ENCODE measurements at regions not wholly inside any gene's neighbourhood (a gene's known extent, or its start where the extent isn't known, plus 50 kb on each side); places are given as distances from the start of the nearest gene placed in this dataset.

DNA sequence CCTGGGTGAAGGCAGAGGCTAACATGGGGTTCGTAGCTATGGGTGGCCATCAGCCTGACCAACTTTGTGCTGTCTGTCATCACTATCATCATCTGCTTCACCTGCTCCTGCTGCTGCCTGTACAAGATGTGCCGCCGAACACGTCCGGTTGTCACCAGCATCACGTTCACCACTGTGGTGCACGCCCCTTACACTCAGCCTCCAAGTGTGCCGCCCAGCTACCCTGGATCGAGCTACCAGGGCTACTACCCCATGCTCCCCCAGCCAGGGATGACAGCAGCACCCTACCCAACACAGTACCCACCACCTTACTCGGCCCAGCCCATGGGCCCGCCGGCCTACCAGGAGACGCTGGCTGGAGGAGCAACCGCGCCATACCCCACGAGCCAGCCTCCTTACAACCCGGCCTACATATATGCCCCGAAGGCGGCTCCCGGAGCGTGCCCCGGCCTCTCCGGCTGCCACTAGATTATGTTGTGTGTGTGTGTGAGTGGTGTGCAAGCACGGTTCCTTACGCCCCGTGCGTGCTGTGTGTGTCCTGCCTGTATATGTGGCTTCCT, 213.4 kb upstream of the XIST start:
- TF ChIP-seq, protein P1, sequence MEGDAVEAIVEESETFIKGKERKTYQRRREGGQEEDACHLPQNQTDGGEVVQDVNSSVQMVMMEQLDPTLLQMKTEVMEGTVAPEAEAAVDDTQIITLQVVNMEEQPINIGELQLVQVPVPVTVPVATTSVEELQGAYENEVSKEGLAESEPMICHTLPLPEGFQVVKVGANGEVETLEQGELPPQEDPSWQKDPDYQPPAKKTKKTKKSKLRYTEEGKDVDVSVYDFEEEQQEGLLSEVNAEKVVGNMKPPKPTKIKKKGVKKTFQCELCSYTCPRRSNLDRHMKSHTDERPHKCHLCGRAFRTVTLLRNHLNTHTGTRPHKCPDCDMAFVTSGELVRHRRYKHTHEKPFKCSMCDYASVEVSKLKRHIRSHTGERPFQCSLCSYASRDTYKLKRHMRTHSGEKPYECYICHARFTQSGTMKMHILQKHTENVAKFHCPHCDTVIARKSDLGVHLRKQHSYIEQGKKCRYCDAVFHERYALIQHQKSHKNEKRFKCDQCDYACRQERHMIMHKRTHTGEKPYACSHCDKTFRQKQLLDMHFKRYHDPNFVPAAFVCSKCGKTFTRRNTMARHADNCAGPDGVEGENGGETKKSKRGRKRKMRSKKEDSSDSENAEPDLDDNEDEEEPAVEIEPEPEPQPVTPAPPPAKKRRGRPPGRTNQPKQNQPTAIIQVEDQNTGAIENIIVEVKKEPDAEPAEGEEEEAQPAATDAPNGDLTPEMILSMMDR (IDR thresholded peaks at IDR 0.05; ENCODE audit: low read depth, low read length, poor library complexity, severe bottlenecking): no peak
- TF ChIP-seq EZH2phosphoT487 (IDR thresholded peaks at IDR 0.05; ENCODE audit: borderline replicate concordance, low read length): no peak

Measured in DOHH2 (cell line).